Stromal cell of bone marrow (primary cell): ENCODE measurements at regions not wholly inside any gene's neighbourhood (a gene's known extent, or its start where the extent isn't known, plus 50 kb on each side); places are given as distances from the start of the nearest gene placed in this dataset.
A peak's percentile ranks its signal among the peaks of the same experiment; 100 is the strongest.
"Not testable (repeated sequence)": the region's sequence is repeated elsewhere in the genome, so short reads cannot be mapped to it uniquely, and the experiment has no call there.

ENCODE experiments used
- DNase-seq: peaks from one replicate; pipeline ENCODE4 v3.0.0-alpha.2; 2012; ENCODE audit warnings: low read depth

GRCh38 chr13:111413407-111414187 is 93.2 kb downstream of the TEX29 start:
- no peak for DNase-seq

- no peak for DNase-seq
Observed at GRCh38 chr13:111414341-111414740, 93.9 kb downstream of the TEX29 start.

- no peak for DNase-seq
Observed at GRCh38 chr13:111415246-111415645, 94.8 kb downstream of the TEX29 start.

DNA sequence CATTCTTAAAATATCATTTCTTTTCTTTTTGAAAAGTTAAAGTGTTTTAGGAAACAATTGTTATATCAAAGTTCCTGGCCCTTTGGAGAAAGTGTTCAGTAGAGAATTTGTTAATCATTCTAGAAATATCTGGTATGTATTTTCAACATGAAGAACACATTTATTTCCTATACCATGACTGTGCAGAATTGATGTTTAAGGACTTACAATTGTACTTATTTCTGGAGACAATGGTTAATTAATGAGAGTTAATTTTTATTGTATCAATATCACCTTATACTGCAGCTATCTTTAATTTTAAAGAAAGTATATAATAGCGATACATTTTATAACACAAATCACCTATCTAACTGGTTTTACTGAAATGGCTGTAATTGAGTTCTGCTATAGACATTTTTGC is 95.3 kb downstream of the TEX29 start:
- DNase-seq, result no peak

- no peak for DNase-seq
Observed at GRCh38 chr13:111418101-111418500, 97.7 kb downstream of the TEX29 start.

- no peak for DNase-seq
Observed at GRCh38 chr13:111420113-111420876, 99.9 kb downstream of the TEX29 start.

DNA sequence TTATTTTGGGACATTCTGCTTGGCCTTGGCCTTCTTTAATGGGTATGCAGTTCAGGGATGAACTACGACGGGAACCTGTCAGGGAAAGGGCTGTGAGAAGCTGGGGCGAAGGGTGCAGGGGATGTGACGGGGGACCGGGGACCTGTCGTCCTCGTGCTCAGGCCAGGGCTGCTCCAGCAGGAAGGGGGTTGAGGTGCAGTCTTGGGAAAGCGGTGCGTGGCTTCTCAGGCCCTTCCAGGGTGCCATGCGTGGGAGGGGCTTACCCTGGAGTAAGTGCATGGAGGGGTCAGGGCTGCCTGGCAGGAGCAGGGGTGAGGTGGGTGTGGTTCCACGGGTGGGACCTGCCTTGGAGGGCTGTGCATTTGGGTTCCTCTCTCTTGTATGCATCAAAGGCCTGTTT is 100.8 kb downstream of the TEX29 start:
- DNase-seq, result no peak

DNA sequence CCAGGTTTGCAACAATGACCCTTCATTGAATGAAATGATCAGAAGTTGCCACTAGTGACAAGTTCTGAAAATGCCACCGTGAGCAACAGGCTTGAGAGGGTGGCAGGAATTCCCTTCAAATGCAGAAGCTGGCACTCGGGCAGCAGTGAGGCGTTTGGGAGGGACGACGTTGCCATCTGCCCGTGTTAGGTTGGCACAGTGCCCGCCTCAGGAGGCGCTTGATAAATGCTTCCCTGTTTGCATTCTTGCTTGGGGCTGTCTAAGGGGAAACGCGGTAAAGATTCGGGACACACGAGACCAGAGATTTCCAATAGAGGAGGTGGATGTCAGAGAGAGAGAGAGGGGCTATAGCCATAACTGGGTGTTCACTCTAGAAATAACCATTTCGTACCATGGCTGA is 101.9 kb downstream of the TEX29 start:
- DNase-seq, result no peak

DNA sequence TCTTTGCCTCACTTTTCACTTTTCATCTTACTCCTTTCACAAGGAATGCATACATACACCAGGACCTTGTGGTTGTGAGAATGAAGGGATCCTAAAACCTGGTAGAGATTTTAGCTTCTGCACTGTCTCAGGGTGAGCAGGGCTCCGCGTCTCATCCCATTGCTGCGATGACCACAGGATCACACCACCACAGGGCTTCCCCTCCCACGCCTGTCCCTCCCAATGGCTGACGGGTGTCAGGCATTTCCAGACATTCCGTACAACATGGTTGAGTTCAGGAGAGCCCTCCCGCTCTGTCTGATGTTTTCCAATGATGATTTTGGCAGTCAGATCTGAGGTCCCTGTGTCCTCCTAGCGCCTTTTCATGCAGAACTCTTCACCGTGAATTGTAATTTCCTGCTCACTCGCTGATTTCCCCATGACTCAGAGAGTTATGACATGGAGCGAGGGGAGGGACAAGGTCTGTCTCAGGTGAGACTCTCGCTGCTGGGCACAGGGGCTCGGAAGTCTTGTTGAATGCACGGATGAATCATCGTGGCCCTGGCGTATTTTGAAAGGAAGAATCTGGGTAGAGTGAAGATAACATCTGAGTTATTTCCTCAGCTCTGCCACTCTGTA is 102.8 kb downstream of the TEX29 start:
- no peak for DNase-seq

DNA sequence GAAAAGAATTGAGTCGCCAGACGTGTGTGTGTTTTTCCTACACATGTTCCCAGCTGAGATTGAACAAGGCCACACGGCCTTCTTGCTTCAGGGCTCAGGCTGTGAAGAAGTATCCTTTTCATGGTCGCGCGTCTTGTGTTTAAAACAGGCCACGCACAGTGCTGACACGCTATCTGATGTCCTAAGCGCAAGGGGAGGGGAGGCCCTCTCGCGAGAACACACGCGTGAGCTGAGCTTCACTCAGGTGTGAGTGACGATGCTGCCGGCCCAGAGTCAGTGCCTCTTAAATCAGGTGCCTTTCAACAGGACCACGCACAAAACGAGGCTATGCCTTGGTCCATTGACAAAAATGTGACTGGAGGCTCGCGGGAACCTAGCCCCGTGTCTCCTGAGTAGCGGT is 103.7 kb downstream of the TEX29 start:
- no peak for DNase-seq

DNA sequence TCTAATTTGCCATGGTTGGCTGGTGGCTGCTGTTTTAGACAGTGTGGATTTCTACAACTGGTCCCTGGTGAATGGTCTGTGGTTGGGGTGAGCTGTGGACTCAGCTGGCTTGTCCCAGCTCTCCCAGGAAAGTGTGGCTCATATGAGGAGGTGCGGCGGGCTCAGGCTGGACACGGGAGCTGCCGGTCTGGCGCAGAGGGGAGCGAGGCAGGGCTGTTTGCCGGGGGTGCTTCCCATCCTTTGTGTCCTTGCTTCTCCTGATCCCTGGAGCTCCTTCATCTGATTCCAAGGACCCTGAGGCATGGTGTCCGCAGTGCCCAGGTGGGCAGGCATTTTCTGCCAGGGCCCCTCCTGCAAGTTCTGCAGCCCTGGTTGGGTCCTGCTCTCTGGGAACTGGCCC is 104.9 kb downstream of the TEX29 start:
- no peak for DNase-seq

DNA sequence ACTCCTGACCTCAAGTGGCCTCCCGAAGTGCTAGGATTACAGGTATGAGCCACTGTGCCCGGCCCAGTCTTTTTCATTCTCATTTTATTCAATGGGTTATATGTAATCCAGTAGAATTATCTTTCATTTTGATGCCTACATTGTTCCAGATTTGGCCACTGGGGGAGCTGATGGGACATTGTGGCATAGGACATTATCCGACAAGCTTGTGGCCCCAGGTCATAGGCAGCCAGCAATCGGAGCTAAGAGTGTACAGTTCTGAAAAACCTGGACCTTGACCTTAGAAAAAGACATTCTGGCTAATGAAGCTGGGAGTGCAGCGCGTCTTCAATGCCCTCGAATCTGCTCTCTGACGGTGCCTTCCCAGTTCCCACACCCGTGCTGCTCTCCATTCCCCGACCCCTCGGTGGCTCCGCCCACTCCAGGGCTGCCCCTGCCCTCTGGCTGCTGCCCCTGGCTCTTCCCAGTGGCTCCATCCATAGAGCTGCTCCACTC is 108.7 kb downstream of the TEX29 start:
- peak; percentile 9 for DNase-seq

DNA sequence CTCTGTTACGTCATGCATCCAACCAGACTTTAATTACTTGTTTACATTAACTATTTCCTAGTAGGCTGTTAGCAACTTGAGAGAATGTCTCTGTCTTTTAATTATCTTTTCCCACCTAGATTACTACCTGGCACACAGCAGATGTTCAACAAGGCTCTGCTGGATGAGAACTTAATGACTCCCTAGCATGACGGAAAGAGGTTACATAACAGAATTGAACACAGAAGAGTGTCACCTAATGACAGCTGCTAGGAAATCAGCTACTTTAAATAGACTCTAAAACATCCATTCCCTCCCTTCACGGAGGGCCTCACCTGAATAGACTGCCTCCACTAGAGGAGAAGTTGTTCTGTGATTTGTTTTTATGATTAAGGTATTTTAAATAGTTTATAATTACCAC is 110.8 kb downstream of the TEX29 start:
- no peak for DNase-seq

DNA sequence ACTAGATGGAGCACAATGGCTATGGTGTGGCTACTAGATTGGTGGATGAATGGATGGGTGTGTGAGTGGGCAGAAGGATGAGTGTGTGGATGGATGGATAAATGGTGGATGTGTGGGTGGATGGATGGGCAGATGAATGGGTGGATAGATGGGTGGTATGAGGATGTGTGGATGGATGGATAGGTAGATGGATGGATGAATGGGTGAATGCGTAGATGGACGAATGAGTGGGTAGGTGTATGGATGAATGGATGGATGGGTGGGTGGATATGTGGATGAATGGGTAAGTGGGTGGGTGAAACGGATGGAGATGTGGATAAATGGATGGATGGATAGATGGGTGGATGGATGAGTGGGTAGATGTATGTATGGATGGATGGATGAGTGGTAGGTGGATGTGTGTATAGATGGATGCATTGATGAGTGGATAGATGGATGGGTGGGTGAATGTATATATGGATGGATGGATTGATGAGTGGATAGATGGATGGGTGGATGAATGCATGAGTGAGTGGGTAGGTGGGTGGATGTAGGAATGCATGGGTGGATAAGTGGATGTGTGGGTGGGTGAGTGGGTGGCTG is 114.2 kb downstream of the TEX29 start:
- DNase-seq, result no peak

- DNase-seq, result no peak
Observed at GRCh38 chr13:111436446-111436845, 116.0 kb downstream of the TEX29 start.

- no peak for DNase-seq
Observed at GRCh38 chr13:111437417-111437816, 117.0 kb downstream of the TEX29 start.

DNA sequence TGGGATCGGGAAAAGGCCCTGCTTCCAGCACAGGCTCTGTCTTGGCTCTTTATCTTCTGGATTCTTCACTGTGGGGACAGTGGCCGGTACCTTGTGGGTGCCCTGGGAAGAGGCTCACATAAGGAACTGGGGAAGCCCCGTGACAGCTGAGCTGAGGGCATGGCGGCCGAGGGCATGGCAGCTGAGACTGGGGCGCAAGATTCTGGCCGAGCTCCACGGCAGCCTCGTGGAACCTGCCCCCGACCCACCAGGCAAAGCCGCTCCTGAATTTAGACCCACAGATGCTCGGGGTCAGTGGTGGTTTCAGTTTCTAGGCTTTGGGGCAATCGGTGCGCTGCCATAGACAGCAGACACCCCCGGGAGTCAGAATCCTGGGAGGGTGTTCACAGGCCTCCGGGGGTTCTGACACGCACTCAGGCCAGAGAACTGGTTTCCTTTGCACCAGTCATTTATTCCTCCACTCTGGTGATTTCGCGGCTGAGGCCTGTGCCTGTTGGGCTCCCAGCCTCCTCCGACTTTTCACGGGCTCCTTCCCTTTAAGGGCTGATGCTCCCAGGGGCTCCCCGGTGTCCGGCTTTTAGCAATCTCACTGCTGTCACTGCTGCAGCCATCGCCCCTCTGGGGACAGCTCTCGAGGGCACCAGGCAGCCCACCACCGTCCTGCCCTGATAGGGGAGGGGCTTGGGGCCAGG is 117.6 kb downstream of the TEX29 start:
- no peak for DNase-seq

- not testable (repeated sequence) for DNase-seq
Observed at GRCh38 chr13:111440492-111440891, 120.0 kb downstream of the TEX29 start.

DNA sequence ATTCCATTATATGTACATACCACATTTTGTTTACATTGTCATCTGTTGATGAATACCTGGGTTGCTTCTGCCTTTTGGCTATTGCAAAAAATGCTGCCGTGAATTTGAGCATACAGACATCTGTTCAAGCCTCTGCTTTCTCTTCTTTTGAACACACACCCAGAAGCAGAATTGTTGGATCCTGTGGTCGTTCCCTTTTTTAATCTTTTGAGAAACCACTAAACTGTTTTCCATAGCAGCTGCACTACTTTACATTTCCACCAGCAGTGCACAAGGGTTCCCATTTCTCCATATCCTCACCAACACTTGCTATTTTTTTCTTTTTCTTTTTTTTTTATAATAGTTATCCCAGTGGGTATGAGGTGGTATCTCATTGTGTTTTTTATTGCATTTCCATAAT is 123.5 kb downstream of the TEX29 start:
- DNase-seq, result no peak

DNA sequence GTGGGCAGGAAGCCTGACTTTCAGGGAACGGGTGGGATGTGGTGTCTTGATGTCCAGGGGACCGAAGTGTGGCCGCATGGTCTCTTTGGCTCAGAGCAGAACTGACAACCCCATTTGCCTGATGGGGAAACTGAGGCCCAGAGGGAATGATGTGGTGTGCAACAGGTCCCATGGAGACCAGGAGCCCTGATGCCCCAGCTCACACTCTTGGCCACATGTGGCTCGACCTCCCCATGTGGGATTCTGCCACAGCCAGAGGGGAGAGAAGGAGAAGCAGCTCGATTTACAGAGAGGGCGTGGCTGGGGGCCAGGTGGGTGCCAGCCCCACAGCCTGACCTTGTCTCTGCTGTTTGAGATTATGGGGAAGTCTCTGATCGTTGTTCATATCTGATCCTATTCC is 128.1 kb downstream of the TEX29 start:
- no peak for DNase-seq

DNA sequence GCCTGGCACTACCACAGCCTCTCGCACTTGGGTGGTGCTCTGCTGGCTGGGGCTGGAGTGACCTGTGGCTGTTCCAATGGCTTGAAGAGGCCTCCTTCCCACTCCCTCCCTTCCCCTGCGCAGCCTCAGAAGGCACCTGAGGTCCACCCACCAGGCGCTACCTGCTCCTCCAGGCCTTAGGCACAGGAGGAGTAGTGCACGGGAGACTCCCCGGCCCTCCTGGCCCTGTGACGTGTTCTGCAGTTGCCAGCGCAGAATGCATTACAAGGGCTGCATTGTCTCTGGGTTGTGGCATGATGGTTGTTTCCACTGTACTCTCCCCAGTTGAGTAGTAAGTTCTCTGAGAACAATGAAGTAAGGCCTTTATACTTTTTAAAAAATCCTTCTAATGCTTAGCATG is 128.6 kb downstream of the TEX29 start:
- DNase-seq, result no peak

- no peak for DNase-seq
Observed at GRCh38 chr13:111451402-111451801, 131.0 kb downstream of the TEX29 start.
